GM19035 (cell line): ENCODE measurements at regions not wholly inside any gene's neighbourhood (a gene's known extent, or its start where the extent isn't known, plus 50 kb on each side); places are given as distances from the start of the nearest gene placed in this dataset.
A peak's percentile ranks its signal among the peaks of the same experiment; 100 is the strongest.

Experiments
- ATAC-seq: cut with Tn5 transposase; IDR thresholded peaks from one replicate; pipeline ENCODE4 v1.9.1; 2021; ENCODE audit not compliant: unreplicated experiment

GRCh38 chr6:100184473-100184872 lies 190.4 kb upstream of the MCHR2 start:
- ATAC-seq: no peak

- ATAC-seq: no peak
Measured at GRCh38 chr6:100182313-100182712, 188.3 kb upstream of the MCHR2 start.

- no peak for ATAC-seq
Measured at GRCh38 chr6:100181309-100181708, 187.3 kb upstream of the MCHR2 start.

DNA sequence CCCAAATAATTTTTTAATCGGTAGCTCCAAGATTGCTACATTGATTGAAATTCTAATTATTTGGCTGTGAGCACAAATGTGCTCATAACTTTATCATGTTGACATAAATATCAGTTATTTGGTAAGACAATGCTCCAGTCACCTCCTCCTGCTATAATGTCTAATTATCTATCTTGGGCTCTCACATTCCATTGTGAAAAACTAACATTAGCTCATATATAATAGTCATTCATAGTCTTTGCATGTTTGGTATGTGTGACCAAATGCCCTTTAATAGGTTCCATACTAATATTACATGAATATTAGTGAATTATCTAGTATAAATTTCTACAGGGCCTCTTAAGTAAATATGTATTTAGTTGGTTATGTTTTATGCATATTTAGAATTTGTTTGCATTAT lies 185.6 kb upstream of the MCHR2 start:
- ATAC-seq: no peak

DNA sequence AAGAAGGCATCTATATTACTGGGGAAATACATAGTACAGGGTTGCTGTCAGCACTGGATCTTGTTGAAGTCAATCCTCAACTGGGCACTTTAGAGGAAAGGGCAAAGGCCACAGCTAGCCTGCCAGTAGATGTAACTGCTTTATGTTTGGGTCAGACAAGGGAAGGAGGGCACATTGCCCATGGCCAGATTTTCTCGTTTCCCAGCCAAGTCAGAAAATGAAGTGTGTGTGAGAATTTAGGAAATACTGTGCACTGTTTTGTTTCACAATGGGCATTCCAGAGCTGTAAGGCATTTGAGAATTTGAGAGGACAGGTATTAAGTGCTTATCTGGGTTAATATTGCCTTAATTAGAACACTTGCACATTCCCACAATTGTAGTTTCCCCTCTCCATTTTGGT lies 183.9 kb upstream of the MCHR2 start:
- ATAC-seq: no peak

- no peak for ATAC-seq
Measured at GRCh38 chr6:100176951-100177710, 183.1 kb upstream of the MCHR2 start.

GRCh38 chr6:100176311-100176950 lies 182.4 kb upstream of the MCHR2 start:
- ATAC-seq: no peak

DNA sequence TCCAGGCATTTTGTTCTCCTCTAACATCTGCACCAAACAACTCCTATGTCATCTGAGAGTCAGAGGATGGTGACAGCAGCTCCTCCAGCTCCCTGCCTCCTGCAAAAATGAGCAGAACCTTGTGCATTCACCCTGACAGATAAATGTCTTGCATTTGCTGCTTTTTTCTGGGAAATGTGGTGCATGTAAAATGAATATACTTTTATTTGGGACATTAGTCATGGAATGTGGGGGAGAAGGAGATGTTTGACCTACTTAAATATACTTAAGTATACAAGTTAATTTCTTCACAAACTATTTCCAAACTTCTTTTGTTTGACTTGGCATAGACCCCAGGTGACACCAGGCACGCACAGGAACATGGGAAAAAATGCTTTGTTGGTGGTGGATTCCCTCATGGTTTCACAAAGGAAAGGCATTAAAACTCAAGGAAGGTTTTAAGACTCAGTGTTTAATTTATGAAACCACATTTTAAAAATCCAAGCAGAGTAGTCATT lies 181.8 kb upstream of the MCHR2 start:
- no peak for ATAC-seq

- ATAC-seq: no peak
Measured at GRCh38 chr6:100173211-100173610, 179.2 kb upstream of the MCHR2 start.

GRCh38 chr6:100172322-100172713 lies 178.3 kb upstream of the MCHR2 start:
- no peak for ATAC-seq

GRCh38 chr6:100171533-100172321 lies 177.7 kb upstream of the MCHR2 start:
- peak; percentile 90 for ATAC-seq

- no peak for ATAC-seq
Measured at GRCh38 chr6:100168148-100168547, 174.1 kb upstream of the MCHR2 start.

DNA sequence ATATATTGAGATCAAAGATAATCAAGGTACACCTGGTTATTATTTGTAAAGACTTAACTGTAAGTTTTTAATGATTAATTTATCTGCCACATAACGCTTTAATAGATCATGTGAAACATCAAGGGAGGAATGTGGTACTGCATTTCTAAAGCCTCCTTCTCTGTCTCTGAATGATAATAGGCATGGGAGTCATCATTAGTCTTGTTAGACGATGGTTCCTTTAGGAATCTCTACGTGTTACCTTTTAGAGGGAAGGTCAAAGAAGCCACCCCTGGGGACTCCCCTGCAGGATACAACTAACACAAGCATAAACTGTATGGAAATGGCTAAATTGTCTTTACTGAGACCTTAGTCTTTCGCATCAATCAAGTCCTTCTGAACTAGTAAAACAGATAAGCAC lies 173.6 kb upstream of the MCHR2 start:
- ATAC-seq: no peak

DNA sequence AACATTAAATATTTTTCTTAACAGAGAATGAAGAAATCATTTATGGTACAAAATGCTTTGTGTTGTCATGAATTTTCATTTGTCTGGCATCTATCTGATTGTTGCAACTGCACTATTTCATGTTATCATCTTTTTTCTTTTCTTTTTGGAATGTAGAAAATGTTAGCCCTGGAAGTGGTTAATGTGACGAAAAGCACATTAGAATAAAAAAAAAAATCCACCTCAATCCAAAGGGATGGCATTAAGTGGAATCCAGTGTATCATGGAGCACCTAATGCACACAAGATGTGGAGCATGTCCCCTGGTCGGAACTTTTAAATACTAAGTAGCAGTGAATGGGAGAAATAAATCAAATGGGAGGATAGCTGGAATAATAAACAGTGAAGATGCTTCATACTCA lies 172.9 kb upstream of the MCHR2 start:
- no peak for ATAC-seq

DNA sequence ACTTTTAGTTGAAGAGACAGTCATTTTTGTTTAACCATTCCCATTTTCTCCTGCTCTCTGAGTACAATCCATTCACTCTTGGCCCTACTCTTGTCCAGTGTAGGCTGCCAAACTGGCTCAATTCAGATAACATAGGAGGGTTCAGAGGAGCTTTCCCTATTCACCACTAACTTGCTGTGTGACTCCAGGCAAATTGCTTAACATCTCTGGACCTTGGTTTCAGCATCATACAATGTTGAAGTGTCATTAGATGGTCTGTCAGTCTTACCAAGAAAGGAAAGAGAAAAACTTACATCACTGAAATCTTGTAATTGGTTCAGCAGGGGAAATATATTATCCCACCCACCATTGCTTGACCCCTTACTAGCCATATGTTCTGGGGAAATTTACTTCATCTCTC lies 171.4 kb upstream of the MCHR2 start:
- no peak for ATAC-seq

DNA sequence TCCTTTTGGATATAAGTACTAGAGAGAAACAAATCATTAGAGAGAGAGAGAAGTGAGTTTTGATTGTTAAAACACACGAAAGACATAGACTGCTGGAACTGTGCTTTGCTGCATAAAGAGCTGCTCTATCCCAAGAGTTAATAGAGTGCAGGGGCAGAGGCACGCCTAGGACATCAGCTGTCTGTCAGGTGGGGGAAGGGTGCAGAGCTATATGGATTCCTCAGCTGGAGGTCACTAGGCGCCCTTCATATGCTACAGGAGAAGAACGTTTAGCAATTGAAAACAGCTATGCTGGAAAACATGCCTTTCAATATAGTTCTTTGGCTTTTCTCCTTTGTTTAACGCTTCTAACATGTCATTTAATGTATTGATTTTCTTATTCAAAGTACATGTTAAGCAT lies 169.0 kb upstream of the MCHR2 start:
- no peak for ATAC-seq

DNA sequence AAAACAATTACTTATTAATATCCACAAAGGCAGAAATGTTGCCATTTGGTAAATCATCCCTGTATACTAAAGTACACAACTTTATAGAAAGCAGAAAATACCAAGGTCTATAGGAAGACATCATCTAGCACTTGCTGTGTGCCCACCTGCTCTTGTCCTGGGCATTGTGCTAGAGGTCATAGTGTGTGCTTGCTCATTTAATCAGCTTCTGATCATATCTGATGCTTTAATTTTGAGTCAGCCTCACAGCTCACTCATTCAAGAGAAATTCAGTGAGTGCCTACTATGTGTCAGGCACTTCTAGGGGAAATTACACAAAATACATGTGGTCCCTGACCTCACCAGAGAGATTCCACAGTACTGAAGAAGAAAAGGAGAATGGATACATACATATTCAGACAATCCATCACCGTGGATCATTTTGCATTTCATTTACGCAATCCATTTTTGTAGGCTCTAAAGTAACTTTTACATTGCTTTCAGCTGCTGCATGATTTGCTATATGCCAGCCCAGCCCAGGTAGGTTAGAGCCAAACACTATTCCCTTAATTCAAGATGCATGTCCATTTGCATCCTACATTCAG lies 167.9 kb upstream of the MCHR2 start:
- no peak for ATAC-seq

DNA sequence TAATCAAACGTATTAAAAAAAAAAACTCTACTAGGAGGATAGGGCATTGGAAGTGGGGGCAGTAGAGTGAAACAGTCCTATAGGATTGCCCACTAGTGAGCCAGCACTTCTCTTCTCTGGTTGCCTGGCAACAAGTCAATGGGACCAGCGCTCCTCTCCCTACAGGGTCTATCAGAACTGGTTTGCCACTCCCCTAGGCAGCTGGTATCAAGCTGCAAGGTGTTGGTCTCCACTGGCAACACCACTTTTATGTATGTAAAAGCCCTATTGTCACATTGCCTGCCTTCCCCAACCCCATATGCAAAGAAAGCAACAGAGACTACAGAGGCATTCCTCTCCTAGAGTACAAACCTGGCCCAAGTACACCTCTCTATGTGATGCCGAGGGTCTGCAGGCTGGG lies 166.9 kb upstream of the MCHR2 start:
- no peak for ATAC-seq

DNA sequence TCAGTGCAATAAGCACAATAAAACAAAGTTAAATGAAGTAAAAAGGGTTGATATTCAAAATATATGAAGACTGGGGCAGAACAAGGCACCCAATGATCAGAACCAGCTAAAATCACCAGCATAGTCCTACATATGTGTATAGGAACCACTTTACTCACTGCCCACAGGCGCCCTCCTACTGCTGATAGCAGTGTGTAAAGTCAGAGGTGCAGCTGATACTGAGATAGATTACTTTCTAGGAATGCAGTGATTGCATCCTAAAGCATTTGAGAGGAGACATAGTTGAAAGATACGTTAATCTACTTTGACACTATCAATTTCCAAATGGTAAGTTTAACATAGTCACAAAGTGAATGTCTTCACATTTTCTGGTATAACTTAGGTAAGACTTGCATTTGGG lies 161.1 kb upstream of the MCHR2 start:
- ATAC-seq: no peak

GRCh38 chr6:100153636-100154275 lies 159.7 kb upstream of the MCHR2 start:
- ATAC-seq: no peak

- no peak for ATAC-seq
Measured at GRCh38 chr6:100152201-100152600, 158.2 kb upstream of the MCHR2 start.
